ENCODE measurements at regions not wholly inside any gene's neighbourhood (a gene's known extent, or its start where the extent isn't known, plus 50 kb on each side); places are given as distances from the start of the nearest gene placed in this dataset.

DNA sequence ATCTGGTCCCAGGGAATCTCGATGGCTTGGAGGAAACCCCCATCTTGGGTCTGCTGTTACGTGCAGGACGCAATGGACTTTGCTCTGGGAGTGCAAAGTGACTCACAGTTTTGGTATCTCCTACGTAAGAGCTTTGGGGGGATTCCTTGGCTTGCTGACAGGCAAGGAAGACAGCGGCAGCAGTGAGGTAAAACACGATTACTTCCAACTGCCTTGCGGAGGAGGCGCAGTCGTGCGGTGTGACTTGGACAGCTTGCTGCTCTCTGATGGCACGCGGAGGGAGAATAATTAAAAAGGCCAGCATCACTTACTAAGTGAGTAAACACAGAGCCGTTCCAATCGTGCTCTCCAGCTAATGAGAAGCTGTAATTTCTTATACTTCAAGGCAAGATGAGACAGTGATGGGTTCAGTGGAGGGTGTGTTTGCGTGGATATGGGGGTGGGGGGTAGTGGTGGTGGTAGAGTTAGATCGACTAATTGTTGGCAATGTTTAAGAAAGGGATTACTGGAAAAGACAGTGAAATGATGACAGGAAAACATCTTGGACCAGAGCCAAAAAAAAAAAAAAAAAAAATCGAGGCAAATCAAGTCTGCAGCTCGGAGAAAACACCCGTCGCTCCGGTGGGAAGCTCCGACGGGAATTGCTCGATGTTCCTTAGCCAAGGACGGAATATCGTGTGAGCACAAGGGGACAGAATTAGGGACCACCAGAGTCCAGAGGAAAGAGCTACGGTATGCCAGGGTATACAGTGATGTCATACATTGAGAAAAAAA lies 184.8 kb upstream of the ZFHX3 start:
- DNase-seq: no peak

DNA sequence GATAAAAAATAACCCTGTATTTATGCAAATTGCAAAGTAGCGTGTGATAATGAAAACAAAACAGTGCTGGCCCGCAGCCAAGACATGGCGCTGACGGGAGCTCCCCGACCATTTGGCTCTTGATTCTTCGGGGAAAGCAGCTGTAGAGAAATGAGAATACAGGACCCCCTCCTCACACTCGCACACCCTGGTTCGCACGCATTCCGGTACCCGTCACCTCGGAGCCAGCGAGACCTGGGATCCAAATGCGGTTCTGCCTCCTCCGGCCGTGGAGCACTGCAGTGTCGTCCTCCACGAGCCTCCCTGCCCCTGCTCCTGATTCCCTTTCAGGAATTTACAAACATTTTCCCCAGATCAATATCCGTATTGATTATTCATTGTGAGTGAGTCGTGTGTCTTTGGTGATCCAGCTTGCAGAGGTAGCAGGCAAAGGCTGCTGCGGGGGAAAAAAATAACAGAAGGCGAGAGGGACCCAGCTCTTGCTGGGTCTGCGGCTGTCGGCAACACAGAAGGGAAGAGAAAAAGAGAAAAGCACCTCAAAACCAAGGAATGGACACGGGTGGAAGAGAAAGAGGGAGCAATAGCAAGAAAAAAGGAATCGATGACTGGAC lies 184.1 kb upstream of the ZFHX3 start:
- no peak for DNase-seq

DNA sequence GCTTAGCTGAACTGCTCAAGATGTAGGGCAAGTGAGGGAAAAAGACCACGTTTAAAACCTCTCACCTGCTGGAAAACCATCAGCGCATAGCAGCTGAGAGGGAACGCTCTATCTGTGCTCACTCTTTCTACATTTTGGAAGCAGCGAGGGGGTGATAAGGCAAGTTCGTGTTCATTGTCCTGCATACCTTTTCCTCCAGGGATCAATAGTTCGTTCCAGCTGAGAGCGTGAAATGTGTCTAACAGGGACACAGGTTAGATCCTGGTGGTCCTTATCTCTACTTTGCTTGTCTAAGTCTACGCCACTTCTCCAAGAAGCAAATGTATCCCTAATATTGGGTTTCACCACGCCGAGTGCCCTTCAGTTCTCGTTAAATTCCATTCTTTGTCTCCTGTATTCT lies 183.5 kb upstream of the ZFHX3 start:
- DNase-seq: no peak

DNA sequence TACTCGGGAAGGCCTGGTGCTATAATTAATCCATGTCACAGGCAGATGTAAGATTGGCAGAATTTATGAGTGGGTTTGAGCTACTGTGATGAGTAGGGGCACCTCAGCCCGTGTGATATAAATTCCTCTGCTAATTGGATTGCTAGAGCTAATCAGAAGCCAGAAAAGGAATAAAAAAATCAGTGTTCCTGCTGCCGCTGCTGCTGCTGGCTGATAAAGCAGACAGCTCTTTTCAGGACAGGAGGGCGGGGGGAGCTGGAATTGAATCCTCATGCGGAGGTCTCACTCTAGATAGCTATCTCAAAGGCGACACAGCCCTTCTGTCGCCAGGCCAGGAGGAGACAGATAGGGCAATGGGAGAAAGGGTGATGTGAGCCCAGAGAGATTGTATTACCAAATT lies 182.7 kb upstream of the ZFHX3 start:
- DNase-seq: no peak

DNA sequence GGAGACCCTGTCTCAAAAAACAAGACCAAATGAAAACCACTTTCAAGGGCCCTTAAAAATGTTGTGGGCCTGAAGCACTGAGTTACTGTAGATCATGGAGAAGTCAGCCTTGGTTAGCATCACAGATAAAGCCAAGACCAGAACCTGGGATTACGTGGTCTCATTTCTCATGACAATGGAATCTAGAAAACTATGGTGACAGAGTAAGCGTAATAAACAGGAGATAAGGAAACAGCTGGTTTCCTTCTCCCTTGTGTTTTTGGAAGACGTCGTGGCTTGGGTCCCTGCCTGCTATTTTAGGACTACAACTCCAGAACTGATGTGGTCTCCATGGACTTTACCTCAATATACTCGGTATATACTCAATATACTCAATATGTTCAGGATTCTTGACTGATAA lies 180.7 kb upstream of the ZFHX3 start:
- DNase-seq: no peak

DNA sequence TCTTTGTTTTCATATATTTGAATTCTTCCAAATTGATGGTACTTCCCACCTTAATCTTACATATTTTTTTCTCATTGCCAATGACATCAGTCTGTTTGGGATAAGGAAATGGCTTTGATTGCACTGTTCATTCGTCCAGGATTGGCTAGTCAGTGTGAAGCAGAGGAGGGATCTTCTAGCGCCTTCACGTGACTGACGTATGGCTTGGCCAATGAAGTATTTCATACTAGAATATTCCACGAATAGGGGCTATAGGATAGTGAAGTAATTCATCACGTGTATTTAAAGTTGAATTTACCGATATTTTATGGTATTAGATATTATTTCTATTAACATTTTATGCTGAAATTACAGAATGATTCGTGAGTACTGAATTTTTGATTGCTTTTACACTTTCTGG lies 178.7 kb upstream of the ZFHX3 start:
- DNase-seq: no peak

DNA sequence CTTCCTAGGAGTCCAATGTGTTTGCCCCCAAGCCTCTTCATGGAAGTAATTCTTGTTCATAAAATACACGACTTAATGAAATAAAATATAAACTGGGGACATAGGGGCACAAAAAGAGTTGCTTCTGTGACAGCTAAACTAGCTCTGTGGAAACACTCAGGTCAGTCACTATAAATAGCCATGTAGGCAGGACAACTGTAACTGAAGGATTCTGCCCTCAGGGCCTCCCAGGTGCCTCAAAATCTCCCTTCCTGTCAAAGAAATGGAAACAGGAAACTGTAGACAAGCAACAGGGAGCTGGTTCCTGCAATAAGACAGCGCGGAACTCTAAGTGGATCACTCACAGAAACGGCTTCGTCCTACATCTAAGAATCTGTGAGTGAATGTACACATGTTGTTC lies 178.1 kb upstream of the ZFHX3 start:
- DNase-seq: no peak

DNA sequence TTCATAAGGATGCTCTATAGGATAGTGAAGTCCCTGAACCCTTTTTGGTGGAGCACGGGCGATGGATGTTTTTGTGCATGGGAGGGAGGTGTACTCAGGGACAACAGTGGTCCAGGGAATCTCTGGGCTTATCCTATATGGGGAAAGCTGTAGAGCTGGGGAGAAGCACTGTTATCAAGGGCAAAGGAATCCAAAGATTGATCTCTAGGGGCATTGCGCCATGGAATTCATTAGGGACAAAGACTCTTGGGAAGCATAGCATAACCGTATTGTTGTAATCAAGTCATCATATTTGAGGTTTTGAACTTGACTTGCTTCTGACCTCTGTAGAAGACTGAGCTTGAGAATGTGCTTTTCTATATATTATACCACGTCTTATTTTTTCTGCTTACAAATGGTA lies 172.9 kb upstream of the ZFHX3 start:
- DNase-seq: no peak

DNA sequence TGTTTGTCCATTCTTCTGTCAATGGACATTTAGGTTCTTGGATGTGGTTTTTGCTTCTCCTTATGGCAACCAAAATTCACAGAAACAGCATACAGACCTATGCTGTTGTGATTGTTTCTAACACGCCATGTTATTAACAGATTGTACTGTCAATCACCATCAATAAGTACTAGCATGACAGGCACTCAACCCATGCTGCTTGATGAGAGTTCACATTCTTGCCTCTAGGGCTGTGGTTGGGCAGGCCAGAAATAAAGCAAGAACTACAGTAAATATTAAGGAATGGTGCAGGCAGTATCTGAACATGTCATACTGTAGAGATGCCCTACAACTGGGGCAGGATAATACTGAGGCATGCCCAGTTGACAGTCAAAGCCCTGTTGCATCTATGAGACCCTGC lies 171.2 kb upstream of the ZFHX3 start:
- DNase-seq: no peak

DNA sequence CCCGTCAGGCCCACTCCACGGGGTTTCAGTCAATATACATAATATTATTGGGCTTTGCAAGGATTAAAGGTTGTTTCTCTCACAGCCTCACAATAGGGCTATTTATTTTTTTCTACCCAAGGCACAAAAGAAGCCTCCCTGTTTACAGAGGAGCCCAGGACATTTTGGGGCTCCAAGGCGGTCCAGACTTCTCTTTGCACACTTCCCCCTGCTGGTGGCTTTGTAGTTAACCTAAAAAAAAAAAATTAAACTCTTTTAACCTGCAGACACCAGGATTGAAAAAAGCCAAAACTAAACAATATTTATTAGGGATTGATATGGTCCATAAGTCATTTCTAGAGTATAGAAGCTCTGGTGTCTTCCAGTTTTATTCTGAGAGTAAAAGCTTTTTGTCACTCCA lies 169.7 kb upstream of the ZFHX3 start:
- DNase-seq: no peak

DNA sequence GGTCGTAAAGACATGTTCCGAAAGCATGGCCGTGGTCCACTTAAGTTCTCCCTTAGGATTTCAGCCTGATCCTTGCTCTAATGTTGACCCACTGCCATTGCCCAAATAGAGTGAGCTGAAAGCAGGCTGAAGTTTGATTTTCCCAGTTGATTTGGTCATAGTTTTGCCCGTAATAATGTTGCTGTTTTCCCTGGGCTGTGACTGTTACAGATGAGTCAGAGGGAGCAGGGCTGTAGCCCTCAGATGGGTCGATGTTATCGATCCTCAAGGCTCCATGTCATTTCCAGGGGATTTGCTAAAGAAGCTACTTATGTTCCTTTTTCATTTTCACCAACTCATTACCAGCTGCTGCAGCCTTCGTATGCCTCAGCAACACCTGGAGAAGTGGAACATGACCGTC lies 169.0 kb upstream of the ZFHX3 start:
- DNase-seq: no peak

DNA sequence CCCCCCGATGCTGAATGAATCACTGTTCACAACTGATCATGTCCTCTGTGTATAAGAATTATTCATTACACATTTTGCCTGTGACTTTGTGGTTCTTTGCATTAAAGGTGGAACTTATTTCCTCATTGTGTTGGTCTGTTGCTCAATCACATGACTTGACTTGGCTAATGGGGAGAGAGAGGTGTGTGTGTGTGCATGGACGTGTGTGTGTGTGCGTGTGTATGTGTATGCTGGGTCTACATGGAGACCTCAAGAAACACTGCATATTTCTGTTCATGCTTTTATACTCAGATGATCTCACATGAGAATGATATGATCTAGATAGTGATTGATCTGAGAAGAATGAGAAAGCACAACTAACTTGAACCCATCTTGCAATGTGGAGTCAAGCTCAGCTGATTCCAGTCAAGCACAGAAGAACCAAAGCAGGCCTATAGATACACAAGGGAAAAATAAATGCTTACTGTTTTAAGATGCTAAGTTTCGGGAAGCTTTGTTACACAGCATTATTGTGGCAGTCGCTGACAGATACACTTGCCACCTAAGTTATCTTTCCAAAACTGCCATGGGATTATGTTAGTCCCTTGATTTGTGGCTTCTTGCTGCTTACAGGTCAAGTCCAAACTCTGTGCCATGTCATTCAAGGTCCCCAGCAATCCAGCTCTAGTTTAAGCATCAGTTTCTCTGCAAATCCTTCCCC lies 167.9 kb upstream of the ZFHX3 start:
- no peak for DNase-seq

DNA sequence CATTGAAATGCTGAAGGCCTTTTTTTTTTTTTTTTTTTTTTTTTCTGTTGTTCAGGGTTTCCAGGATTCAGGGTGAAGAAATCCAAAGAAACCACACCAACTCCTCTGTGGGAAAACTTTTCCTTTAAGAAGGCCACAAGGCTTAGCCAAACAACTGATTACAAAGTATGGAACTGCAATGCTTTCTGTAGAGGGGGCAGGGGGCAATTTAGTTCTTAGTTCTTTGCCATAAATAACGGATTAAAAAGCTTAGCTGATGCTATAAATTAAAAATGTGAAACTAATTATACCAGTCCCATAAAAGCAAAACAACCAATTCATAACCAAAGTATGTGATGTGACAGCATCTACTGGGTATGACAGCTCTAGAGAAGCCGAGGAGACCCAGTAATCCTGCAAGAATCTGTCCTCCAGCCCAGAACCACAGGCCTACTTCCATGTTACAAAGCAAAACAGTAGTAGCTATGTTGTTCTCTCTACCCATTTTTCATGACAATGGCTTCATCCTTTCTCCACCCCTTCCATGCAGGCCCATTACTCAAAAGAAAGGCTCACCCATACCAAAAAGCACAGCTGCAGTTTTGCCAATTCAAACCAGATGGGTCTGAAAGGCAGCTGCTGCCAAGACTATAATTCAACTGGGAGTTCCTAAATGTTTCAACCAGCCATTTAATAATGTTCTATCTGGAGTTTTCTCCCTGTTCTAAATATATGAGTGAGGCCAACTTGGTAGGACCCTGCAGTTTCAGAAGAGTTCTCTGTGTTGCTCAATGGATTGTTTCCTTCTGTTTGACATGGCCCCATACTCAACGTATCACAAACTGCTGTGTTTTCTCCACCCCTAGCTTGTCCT lies 167.1 kb upstream of the ZFHX3 start:
- no peak for DNase-seq

DNA sequence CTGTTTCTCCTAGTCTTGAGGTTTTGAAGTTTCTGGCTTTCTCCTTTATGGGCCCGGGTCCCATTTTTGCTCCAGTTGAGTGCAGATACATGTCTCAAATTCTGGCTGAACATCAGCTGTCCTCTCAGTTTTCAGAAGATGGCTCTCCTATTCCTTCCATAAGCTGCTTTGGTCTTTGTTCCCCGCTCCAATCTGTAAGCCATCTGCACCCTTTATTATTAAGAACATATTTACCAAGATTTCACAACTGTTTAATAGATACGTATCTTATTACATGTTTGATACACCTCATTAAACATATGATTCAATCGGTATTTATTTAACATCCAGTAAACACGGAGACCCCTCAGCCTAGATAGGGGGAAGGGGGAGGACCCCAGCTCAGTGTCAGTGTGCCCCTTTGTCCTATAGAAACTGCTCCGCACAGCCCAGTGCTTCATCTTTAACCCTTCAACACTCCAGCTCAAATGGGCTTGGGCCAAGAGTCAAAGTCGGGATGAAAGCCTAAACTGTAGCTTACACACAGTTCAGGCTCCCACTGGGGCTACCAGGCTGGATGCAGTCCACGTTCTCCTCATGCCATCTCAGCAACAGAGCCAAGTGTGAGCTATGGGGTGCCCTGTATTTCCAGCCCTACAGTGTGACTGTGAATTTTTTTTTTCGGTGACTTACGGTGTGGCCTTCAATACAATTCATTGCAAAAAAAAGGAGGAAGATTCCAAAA lies 166.0 kb upstream of the ZFHX3 start:
- DNase-seq: no peak

DNA sequence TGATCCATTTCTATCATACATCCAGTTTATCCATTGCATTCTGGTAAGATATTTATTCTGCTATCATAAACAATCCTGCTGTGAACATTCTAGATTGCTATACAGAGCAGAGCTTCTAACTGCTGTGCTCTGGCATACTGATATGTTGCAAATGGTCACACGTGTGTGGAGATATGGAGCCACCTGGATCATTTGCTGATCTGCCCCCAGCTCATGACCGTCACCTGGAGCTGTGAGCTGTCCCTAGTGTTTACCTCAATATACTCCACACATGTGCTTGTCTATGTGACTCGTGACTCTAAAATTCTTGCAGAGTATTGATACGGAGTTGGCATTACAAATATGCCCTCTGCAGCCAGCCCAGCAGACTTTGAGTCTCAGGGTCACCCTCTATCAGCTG lies 164.5 kb upstream of the ZFHX3 start:
- DNase-seq: no peak

DNA sequence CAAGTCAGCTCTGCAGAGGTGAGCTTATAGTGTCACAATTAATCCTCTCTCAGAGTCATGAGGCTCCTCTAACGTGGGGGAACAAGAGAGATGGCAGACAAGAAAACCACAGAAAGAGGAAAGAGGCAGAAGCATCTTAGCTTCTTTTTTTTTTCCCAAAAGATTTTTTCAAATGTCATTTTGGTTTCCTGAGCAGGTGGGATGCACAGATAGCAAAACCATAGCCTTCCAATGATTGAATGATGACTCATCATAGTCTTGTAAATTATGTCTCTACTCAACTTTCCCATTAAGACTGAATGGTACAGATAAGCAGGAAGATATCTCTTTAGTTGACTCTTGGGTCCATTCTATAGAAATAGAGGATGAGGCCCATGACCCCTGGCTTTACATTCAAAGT lies 162.8 kb upstream of the ZFHX3 start:
- no peak for DNase-seq

DNA sequence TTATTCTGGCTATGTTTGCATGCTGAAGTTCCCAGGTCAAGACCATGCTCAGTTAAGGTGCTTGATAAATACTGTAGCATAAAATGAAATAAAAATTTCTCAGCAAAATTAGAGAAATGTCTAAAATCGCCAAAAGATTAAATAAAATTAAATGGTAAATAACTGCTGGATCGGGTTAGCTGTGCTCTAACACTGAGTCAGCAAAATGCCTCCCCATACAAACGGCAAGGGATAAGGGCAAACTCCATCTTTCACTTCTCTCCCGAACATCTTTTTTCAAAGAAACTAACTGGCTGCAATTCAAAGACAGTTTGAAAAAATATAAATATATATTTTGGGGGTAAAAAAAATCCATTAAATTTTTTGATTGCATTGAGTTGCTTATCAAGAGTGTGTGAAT lies 162.2 kb upstream of the ZFHX3 start:
- no peak for DNase-seq

DNA sequence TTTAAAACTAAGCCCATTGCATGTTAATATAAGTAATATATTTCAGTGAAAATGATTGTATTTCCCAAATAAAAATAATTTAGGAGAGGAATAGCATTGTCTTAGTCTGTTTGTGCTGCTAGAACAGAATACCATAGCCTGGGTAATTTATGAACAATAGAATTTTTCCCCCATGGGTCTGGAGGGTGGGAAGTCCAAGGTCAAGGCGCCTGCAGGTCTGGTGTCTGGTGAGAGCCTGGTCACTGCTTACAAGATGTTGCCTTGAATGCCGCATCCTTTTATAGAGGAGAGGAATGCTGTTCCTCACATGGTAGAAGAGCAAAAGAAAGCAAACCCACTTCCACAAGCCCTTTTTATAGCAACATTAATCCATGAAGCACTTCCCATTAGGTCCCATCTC lies 161.3 kb upstream of the ZFHX3 start:
- no peak for DNase-seq

DNA sequence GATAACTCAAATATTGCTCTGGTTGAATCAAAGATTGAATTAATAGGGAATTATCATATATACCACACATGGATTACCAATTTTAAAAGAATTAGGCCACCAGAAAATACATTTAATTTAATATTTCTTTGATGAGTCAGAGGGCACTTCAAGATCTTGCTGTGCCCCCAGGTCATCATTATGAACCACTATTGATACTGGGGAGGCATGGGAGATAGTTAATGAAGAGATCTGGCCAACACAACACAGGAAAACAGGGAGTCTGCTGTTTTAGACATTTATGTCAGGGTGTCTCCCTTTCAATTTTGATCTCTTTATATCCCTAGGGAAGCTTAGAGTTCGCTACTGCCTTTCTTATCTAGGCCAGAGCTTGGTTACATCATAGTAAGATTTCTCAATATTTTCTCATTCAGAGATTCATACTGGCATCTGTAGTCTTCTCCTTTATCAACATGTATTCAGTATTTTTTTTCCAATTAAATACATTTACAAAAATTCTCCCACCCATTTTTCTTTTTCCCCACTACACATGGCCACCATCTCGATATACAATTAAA lies 158.3 kb upstream of the ZFHX3 start:
- DNase-seq: no peak

DNA sequence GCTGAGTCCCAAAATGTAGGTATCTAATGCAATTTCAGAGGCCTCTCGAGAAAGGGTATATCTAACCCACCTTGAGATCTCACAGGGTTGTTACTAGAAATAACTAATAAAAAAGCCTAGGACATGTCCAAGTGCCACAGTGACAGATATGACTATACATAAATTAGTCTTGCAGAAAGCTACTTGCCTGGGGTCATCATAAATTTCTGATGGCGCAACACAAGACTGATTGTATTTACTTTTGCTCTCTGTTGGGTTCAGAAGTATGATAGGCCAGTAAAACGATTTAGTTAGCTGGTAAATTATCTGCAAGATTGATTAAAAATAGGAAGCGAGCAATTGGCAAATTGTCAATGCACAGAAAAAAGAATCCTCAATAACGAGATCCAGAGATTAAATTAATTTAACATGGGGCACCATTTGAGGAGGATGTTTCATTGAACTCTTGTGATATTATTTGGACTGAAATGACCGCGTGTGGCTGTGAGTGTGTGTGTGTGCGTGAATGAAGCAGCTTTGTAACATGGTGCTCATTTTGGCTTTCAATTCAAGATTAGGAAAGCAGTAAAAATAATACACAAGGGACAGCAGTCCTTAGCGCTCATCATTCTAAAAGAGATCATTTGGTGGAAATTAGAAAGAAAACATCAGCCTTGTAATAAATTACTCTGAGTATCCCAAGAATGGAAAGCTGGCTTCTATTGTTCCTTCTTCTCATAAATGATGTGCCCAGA lies 157.4 kb upstream of the ZFHX3 start:
- DNase-seq: no peak

DNA sequence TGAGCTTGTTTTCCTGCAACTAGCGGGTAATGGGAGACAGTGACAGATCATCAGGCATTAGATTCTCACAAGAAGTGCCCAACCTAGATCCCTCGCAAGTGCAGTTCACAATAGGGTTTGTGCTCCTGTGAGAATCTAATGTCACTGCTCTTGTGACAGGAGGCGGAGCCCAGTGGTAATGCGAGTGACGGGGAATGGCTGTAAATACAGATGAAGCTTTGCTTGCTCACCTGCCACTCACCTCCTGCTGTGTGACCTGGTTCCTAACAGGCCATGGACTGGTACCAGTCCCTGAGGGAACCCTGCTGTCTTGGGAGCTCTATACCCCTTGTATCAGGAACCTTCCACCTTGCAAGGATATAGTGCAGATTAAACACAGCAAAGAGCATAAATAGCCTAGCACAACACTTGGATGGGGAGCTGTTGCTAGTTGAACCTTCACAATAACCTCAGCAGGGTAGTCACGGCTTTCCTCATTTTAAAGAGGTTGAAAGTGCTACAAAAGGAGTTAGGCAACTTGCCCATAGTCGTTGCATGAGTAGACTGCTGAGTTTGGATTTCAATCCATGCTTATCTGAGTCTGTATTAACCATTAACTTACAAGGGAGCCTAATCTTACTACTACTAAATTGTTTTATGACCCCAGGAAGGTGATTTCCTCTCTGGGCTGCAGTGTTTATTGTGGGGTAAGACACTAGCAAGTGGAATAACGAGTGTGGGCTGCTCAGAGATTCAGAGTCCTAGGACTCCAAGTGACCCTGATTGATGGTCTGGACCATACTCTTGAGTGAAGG lies 156.6 kb upstream of the ZFHX3 start:
- DNase-seq: no peak
